ENCODE measurements at regions not wholly inside any gene's neighbourhood (a gene's known extent, or its start where the extent isn't known, plus 50 kb on each side); places are given as distances from the start of the nearest gene placed in this dataset.
"Not testable (repeated sequence)": the region's sequence is repeated elsewhere in the genome, so short reads cannot be mapped to it uniquely, and the experiment has no call there.

DNA sequence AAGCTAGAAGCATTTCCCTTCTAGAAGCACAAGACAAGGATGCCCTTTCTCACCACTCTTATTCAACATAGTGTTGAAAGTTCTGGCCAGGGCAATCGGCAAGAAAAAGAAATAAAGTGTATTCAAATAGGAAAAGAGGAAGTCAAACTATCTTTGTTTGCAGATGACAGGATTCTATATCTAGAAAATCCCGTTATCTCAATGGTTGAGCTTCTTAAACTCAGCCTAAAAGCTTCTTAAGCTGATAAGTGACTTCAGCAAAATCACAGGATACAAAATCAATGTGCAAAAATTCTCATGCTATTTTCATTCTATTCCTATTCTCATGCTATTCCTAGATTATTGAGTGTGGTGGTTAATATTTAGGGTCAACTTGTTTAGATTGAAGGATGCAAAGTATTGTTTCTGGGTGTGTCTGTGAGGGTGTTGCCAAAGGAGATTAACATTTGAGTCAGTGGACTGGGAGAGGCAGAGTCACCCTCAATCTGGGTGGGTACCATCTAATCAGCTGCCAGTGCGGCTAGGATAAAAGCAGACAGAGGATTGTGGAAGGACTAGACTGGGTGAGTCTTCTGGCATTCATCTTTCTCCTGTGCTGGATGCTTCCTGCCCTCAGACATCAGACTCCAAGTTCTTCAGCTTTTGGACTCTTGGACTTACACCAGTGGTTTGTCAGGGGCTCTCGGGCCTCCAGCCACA, 111.9 kb downstream of the LSMEM1 start:
- not testable (repeated sequence) for DNase-seq

DNA sequence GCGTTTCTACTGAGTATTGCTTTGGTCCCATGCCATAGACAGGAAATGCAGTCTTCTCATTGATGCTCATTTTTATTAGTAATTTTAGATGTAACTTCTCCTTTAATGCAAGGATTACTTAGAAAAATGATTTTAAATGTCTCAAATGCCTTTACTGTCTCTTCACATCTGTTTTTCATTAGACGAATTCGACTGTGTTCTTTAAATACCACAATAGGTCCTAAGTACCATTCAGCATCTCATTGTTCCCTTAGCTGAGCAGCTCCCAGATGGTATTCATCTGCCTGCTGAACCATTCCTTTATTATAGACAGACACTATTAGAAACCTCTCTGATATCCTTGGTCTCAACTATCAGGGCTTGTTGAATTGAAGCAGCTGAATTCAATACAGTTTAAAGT, 113.6 kb downstream of the LSMEM1 start:
- no peak for DNase-seq

DNA sequence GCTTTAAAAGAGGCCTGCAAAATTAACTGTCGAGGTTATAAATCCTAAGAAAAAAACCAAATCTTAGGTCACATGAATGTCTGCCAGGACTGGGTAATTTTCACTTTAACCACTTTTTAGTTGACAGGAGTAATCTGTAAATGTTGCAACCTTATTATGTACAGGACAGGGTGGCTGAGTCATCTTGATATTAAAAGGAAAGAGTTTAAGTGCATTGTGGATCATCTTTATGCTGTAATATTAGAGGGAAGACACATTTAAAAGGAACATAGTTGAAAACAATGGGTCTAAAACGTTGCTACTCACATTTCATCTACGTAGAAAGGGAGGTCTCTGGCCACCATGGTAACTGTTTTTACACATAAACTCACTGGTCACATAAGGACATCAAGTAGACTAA, 115.5 kb downstream of the LSMEM1 start:
- DNase-seq, result no peak

DNA sequence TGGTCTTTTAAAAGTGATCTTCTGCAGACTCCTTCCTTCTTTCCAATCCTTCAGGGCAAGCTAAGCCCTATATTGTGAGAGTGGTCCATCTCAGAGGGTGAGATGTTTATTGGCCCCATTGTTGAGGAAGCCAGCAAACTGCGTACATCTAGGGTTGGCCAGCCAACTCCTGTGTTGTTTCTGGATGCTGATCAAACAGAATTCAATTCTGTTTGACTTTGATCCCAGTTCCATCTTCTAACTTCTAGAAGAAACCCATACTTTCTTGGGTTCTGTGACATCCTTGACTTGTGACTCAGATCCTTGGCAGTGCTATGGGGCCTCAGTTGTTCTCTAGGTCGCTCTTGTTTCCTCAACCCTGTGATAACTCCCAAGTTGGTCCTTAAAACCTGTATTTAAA, 116.2 kb downstream of the LSMEM1 start:
- no peak for DNase-seq

DNA sequence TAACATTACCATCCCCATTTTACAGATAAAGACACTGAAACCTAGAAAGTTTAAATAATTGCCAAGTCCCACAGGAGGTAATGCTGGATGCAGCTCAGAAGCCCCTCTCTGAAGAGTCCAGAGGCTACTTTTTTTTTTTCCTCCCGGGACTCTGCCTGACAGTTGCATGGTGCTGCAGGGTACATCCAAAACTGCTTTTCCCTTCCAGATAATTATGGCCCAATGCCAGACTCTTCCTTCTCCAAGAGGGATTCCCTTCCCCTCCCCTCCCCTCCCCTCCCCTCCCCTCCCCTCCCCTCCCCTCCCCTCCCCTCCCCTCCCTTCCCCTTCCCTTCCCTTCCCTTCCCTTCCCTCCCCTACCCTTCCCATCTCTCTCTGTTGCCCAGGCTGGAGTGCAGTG, 122.9 kb downstream of the LSMEM1 start:
- no peak for DNase-seq

DNA sequence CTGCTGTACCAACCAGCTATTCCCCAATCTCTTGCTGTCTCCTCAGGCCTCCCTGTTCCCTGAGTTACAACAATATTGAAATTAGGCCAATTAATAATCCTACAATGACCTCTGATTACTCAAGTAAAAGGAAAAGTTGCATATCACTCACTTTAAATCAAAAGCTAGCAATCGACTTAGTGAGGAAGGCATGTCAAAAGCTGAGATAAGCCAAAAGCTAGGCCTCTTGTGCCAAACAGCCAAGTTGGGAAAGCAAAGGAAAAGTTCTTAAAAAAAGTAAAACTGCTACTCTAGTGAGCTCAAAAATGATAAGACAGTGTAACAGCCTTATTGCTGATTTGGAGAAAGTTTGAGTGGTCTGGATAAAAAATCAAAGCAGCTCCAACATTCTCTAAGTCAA, 129.8 kb downstream of the LSMEM1 start:
- no peak for DNase-seq

DNA sequence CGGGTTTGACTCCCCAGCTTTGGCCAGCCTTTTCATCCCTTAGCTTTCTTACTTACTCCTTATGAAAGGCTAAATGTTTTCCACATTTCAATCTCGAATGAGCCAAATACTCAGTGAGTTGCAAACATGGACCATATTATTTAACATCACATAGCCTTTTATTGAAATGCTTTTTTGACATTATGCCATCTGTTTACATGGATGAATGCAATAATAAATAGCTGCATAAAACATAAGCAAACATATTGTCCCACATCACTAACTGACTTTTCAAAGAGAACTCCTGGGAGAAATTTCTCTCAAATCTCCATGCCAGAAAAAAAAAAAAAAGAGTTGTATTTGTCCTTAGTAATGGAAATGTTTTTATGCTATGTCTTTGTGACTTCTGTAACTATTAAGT, 134.9 kb downstream of the LSMEM1 start:
- DNase-seq, result no peak

DNA sequence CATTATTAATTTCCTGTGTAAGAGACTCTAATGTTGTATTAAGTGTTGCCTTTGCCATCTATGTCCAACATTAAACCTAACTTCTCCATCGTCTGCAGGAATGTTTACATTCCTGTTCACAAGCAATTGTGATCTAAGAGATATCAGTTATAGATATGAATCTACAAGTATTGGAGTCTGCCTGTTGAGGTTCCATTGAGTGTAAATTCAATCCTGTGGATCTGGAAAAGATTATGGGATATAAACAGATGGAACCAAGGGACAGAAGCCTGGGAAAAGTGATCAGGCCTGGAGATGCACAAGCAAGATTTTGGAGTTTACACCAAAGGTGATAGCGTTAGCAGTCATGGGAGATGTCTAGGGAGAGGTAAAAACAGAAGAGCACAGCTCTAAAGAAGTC, 135.5 kb downstream of the LSMEM1 start:
- no peak for DNase-seq

DNA sequence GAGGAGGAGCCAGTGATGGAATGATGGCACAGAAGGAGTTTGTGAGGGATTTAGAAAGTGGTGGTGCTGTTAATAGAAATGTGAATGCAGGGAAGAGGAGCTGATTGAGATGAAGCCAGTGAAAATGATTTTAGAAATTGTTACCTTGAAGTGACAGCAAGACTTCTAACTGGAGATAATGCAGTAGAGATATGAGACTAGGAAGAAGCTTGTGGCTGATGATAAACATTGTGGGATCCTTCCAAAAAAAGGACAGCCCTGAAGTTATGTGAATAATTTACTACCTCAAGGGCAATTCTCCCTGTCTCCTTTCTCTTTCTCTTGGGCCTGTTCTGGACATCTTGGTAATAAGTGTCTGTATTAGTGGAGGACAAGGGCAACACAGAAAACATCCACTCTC, 138.6 kb downstream of the LSMEM1 start:
- no peak for DNase-seq

DNA sequence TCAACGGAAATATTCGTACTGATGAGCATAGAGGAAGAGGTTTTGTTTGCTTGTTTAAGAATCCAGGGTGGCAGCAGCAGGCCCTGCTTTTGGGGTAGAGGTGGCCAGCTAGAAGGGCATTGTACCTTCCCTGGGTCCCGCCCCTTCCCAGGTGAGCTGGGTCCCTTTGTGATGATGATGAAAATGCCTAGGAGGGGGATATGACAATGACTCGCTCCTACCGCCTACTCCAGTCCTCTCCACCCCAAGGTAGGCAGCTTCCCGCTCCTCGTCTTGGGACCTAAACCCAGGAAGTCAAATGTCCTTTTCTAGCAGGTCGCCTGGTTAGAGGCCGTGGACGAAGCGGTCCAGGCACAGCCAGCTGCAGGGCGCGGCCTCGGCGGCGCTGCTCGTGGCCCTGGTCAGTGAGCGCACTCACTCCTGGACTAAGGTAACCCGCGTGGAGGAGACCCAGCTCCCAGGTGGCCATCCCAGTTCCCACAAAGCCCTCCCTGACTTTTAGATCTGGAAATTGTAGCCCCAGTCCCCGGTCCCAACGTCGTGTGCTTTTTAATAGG, 141.4 kb downstream of the LSMEM1 start:
- no peak for DNase-seq

DNA sequence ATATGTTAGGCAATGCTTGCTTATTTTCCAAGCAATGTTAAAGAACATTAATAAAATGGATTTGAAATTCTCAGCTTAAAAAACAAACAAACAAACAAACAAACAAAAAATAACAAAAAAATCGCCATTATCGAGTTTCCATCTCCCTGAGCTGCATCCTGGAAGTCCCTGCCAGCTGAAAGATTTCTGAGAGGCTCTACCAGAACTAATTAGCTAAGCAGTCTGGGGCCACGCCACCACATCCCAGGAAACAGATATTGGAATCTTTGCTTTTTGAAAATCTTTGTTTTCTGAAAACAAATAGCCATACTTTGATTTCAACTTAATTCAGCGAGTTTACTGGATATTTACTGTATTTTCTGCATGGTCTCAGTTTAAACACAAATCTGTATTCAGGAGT, 143.6 kb downstream of the LSMEM1 start:
- no peak for DNase-seq

DNA sequence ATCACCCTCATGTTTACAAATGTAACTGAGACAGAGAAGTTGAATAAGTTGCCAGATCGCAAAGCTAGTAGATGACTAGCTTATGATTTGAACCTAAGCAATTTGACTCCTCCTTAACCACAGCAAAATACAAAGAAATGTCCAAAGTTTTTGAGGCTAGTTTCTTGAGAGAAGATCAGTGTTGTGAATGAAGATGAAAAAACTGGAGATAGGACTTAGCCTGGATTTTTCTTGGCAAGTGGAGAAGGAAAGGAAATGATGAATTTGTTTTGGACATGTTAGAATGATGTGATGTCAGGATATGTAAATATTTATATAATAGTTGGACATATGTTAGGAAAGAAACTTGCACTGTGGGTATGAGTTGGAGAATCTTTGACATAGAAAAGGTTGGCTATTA, 149.8 kb downstream of the LSMEM1 start:
- DNase-seq, result no peak

DNA sequence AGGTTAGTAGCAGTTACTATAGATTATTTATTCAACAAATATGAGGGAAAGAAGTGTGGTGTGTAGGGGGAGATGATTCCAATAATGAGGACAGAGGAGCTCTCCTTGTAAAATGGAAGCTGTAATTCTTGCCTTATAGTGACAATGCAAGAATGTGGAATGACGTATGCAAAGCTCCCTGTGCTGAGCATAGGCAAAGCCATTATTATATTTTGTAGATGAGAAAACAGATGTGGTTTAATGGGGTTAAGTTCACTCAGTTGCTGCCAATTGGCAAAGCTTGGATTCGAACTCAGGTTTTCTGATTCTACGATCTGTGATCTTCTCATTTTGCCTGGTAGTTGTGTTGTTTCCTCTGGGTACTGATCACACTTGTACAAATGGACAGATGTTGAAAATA, 153.3 kb downstream of the LSMEM1 start:
- no peak for DNase-seq

DNA sequence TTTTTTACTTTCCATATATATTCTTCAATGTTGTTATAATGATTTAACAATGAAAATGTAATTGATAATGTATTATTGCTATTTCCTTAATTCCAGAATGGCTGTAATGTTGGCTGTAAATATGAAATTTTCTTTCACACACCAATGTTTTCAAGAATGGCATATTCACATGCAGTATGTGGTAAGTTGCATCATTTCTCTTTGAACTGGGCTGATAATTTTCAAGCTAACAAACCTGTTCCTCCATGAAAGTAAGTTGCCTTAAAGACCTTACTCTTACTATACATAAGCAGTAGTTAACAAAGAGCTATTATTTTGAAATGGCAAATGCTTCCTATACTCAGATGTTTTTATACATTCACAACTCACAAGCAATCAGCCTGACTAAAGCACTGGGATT, 154.5 kb downstream of the TMEM168 start:
- DNase-seq, result no peak

DNA sequence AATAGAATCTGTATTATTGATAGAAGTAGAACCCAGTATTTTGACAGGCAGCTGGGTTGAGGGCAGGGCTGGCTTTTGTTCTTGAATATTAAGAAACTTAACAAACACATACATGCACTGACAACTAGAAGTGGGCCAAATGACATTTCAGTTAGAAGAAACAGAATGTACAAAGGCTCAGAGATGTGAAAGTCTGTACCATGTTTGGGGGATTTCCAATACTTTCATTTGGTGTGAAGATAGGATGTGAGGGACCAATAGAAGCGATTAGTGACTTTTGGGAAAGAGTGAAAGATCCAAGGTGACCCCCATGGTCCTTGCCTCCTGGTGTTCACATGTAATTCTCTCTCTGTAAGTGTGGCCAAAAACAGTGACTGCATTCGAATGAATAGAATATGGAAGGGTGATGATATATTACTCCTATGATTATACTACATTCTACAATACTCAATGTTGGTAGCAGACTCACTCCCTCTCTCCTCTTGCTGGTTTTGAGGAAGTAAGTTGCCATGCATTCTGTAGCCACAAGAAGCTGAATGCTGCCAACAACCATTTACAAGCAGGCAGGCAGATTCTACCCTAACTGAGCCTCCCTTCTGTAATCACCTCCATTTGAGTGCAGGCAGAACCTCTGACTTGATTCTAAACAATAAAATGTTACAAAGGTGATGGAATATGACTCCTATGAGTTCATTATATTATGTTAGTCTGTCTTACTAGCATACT, 151.4 kb downstream of the TMEM168 start:
- DNase-seq, result no peak

DNA sequence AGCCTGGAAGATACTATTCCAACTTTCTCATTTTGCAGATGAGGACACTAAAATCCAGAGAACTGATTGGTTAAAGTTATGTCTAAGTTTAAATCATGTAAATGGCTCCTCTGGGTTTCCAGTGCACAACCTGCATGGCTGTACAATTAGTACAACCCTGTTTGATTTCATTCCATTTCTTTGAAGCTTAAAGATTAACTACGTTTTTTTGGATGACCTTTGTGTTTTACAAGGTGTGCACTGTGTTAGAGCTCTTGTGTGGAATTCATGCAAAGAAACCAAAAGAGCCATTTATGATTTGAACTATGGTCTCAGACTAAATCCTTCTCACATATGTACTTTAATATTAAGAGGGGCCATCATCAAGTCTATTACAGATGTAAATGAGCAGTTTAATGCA, 149.5 kb downstream of the TMEM168 start:
- DNase-seq, result no peak

DNA sequence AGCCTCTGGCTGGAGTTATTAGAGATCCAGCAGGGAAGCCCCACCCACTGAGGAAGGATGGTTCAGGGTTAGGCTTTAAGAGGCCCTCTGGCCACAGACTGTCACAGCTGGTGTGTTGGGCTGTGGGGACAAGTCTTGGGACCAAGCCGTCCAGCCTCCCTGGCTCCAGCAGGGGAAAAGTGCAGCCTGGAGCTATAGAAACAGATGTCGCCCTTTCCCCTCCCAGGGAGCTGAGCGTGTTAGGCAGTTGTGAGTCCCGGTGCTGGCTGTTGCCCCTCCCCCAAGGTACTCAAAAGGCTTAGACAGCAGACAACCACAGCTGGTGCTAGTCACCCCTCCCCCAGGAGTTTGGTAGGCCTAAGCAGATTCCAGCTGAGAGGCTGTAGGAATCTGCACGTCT, 143.4 kb downstream of the TMEM168 start:
- DNase-seq, result no peak

DNA sequence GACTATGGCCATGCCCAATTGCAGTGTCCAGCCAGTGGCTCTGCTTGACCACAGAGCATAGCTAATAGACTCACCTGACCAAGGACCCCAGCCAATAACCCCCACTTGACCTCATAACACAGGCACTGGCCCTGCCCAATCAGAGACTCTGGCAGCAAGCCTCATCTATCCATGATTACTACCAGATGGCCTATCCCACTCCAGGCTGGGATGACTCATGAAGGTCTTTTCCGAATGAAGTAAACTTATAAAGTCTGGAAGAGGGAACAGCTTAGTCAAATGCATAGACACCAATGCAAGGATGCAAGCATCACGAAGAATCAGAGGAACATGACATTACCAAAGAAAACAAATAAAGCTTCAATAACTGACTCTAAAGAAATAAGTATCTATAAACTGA, 141.4 kb downstream of the TMEM168 start:
- no peak for DNase-seq

DNA sequence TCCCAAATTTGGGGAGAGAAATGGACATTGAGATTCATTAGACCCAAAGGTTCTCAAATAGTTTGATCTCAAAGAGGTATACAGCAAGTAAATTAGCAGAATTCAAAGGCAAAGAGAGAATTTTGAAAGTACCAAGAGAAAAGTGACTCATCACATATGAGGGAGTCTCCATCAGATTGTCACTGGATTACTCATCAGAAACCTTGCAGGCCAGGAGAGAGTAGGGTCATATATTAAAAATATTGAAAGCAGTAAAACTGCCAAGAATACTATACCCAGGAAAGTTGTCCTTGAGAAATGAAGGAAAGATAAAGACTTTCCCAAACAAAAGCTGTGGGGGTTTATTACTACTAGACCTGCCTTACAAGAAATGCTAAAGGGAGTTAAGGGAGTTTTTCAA, 140.6 kb downstream of the TMEM168 start:
- DNase-seq, result no peak

DNA sequence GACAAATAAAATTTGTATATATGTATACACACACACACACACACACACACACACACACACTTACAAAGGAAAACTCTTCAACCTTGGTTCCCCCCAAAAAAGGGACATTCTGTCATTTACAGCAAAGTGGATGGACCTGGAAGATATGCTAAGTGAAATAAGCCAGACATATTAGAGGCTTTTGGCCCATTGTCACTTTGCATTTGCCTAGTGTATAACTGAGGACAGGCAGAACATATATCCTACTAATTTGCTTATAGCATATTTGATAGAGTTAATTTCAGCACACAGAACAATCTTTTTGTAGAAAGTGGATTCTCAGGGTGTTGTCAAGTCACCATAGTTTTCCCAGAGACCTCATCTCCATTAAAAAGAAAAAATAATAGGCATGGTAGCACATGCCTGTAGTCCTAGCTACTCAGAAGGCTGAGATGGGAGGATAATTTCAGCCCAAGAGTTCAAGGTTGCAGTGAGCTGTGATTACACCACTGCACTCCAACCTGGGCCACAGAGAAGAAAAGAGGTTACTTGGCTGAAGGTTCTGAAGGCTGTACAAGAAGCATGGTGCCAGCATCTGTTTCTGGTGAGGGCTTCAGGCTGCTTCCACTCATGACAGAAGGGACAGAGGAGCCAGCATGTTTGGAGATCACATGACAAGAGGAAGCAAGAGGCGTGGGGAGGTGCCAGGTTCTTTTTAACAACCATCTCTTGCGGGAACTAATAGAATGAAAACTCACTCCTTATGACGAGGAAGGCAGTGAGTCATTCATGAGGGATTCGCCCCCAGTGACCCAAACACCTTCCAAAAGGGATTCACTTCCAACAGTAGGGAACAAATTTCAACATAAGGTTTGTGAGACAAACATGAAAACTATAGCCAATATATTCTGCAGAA, 135.6 kb downstream of the TMEM168 start:
- DNase-seq, result no peak

DNA sequence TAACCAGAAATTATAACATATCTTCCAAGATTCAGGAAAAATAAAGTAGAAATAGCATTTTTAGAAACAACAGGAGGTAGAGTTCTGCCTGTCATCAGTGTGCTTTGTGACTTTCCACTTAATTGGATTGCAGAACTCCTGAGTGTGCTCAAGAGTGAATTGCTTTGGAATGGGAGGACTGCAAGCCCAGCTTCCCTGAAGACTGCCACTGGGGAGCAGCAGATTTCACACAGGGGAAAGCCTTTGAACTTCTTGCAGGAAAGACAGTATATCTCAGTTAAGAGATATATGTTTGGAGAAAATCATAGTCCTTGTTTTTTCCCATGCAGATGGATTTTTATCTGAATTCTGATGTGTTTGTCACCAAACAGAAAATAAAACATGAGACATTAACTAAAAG, 124.5 kb downstream of the TMEM168 start:
- no peak for DNase-seq

DNA sequence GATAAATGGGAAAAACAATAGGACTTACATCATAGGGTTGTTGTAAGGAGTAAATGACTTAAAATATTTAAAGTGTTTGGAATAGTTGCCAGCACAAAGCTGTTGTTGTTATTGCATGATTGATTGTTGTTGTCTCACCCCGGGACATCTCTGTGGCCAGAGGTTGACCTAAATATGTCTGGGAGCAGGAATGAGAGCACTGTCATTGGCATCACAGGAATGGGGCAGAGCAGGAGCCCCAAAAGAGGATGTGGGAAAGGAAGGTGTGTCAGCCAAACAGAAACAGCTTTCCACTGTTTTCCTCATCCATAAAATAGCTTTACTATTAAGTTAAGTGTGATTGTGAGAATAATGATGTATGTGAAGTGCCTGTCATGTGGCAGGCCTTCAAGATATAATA, 121.6 kb downstream of the TMEM168 start:
- DNase-seq, result no peak

Data from anterior cingulate cortex (tissue), 58 donors.